ENCODE measurements at regions not wholly inside any gene's neighbourhood (a gene's known extent, or its start where the extent isn't known, plus 50 kb on each side); places are given as distances from the start of the nearest gene placed in this dataset.
A peak's percentile ranks its signal among the peaks of the same experiment; 100 is the strongest.

DNA sequence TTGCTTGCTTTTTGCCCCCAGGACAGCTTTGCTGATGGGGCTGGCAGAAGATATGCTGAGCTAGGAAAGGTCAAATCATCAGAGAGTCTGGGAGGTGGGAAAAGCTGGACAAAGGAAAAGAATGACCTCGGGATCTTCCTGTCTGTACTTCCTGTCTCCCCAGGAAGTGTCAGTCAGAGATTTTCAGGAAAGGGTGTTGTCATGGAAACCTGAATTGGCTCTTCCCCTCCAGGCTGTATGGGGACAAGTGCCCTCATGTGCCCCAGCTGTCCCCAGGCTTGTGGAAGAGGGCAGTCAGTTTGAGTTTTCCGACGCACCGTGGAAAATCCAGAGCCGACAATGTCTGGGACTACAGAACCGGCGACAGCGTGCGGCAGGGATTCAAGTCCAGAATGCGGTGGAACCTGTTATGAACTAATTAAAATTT is 122.7 kb upstream of the ZFHX3 start:
- Histone ChIP-seq H3K9ac (ENCODE audit: low read length) (no peak overlapping the region), H3K4me3 (ENCODE audit: low read length) (no peak overlapping the region), H3K36me3 (ENCODE audit: control insufficient read depth, low read depth, low read length) (no peaks in the 10 kb centered on the region), H3K4me1 (ENCODE audit: control insufficient read depth, low read depth, low read length) (peaks cover 16% of the 10 kb centered on the region), H3K9me3 (ENCODE audit: control insufficient read depth, low read depth, low read length) (no peaks in the 10 kb centered on the region), H3K27me3 (ENCODE audit: control insufficient read depth, insufficient read depth, low read length) (no peaks in the 10 kb centered on the region), H3K27ac (ENCODE audit: low read length) (no peak overlapping the region)

DNA sequence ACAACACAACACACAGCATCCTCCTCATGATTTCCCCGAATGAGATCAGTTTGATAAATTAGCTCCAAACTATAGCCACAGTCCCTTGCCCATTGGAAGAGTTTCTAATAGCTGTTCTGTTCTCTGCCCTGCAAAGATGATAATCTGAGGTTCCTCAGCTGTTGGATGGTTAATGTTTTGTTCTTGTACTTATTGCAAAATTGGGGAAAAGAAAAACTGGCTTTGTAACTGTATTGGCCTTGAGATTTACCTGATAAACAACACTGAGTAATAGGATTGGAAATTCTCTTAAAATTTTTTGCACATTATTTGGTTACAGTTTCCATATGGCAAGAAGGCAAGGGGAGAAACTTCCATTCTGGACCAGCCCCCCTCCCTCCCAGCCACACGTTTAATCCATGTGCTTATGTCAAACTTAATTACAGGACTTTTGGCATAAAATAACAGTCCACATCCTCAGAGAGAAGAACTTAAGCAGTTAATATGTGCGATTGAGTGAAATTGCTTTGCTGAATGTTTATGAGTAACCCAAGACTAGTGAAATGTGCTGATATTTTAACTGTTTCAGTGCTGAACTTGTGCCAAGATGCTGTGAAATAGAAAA is 119.1 kb upstream of the ZFHX3 start:
- Histone ChIP-seq H3K9me3 (ENCODE audit: control insufficient read depth, low read depth, low read length) (no peaks in the 10 kb centered on the region), H3K27me3 (ENCODE audit: control insufficient read depth, insufficient read depth, low read length) (no peaks in the 10 kb centered on the region), H3K4me1 (ENCODE audit: control insufficient read depth, low read depth, low read length) (peaks cover 4% of the 10 kb centered on the region), H3K4me3 (ENCODE audit: low read length) (no peak overlapping the region), H3K36me3 (ENCODE audit: control insufficient read depth, low read depth, low read length) (no peaks in the 10 kb centered on the region), H3K9ac (ENCODE audit: low read length) (no peak overlapping the region), H3K27ac (ENCODE audit: low read length) (no peak overlapping the region)

DNA sequence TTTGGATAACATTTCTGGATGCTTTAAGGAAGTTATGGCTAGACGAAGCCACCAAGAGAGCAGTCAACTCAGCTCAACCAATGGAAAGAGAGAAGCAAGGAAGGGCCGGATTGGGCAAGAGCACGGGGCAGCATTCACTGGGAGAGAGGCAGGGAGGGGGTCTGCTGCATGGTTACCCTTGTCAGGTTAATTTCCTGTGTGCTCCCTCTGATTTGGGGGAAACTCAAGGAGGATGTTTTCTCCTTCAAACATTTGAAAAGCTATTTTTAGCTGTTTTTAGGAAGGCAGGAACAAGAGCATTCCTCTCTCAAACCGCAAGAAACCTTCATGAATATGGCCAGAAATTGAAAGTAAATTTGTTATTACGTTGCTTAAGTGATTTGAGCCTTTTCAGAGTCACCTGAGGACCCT is 118.5 kb upstream of the ZFHX3 start:
- H3K4me3 ChIP-seq (ENCODE audit: low read length) = no peak overlapping the region
- H3K9me3 ChIP-seq (ENCODE audit: control insufficient read depth, low read depth, low read length) = no peaks in the 10 kb centered on the region
- no peaks in the 10 kb centered on the region for H3K27me3 ChIP-seq (ENCODE audit: control insufficient read depth, insufficient read depth, low read length)
- no peak overlapping the region for H3K27ac ChIP-seq (ENCODE audit: low read length)
- peaks cover under 1% of the 10 kb centered on the region for H3K4me1 ChIP-seq (ENCODE audit: control insufficient read depth, low read depth, low read length)
- H3K36me3 ChIP-seq (ENCODE audit: control insufficient read depth, low read depth, low read length) = no peaks in the 10 kb centered on the region
- no peak overlapping the region for H3K9ac ChIP-seq (ENCODE audit: low read length)

DNA sequence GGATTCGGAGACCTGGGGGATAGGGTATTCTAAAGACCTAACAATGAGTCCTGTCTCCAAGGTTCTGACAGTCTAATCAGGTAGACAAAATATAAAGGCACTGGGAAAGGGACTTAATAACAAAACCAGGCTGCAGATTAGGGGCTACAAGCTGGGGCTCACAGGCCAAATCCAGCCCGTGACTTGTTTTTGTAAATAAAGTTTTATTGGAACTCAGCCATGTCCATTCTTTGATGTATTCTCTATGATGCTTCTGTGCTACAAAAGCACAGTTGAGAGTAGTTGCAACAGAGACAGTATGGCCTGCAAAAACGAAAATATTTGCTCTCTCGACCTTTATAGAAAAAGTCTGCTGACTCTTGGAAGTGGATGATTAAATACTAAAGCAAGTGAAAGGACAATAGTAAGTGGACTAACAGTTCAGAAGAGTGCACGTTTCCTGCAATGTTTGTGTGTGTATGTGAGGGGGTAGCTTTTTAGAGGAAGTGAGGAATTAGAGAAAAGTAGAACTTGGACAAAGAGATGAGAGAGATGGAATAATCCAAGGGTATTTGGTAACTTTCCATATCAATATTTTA is 115.4 kb upstream of the ZFHX3 start:
- Histone ChIP-seq H3K36me3 (ENCODE audit: control insufficient read depth, low read depth, low read length) (no peaks in the 10 kb centered on the region), H3K4me3 (ENCODE audit: low read length) (no peak overlapping the region), H3K9ac (ENCODE audit: low read length) (no peak overlapping the region), H3K9me3 (ENCODE audit: control insufficient read depth, low read depth, low read length) (no peaks in the 10 kb centered on the region), H3K4me1 (ENCODE audit: control insufficient read depth, low read depth, low read length) (no peaks in the 10 kb centered on the region), H3K27me3 (ENCODE audit: control insufficient read depth, insufficient read depth, low read length) (no peaks in the 10 kb centered on the region), H3K27ac (ENCODE audit: low read length) (no peak overlapping the region)

DNA sequence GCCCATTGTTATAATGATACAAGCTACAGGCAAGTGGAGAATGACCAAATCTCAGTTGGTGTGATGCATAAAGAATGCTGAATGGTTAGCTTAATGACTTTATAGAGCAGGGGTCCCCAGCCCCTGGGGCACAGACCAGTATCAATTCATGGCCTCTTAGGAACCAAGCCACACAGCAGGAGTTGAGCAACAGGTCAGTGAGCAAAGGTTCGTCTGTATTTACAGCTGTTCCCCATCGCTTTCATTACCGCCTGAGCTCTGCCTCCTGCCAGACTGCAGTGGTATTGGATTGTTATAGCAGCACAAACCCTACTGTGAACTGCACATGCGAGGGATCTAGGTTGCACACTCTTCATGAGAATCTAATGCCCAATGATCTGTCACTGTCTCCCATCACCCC is 114.0 kb upstream of the ZFHX3 start:
- no peaks in the 10 kb centered on the region for H3K36me3 ChIP-seq (ENCODE audit: control insufficient read depth, low read depth, low read length)
- no peak overlapping the region for H3K4me3 ChIP-seq (ENCODE audit: low read length)
- H3K27ac ChIP-seq (ENCODE audit: low read length) = no peak overlapping the region
- no peak overlapping the region for H3K9ac ChIP-seq (ENCODE audit: low read length)
- no peaks in the 10 kb centered on the region for H3K4me1 ChIP-seq (ENCODE audit: control insufficient read depth, low read depth, low read length)
- H3K27me3 ChIP-seq (ENCODE audit: control insufficient read depth, insufficient read depth, low read length) = no peaks in the 10 kb centered on the region
- H3K9me3 ChIP-seq (ENCODE audit: control insufficient read depth, low read depth, low read length) = no peaks in the 10 kb centered on the region

DNA sequence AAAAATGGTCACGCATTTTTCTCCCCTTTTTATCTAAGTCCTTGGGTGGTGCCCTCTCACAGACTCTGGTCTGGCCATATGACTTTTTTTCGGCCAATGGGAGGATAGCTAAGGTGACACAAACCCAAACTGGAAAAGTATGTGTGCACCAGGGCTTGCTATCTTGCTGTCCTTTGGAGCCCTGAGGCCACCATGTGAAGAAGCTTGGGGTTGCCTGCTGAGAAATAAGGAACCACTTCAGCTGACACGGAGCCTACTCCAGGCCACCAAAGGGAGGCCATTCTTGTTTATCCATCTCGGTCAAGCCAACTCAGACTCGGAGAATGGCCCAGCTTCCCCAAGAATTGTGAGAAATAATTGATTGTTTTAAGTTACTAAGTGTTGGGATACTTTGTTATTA is 111.4 kb upstream of the ZFHX3 start:
- Histone ChIP-seq H3K4me3 (ENCODE audit: low read length) (no peak overlapping the region), H3K36me3 (ENCODE audit: control insufficient read depth, low read depth, low read length) (no peaks in the 10 kb centered on the region), H3K27ac (ENCODE audit: low read length) (no peak overlapping the region), H3K9ac (ENCODE audit: low read length) (no peak overlapping the region), H3K4me1 (ENCODE audit: control insufficient read depth, low read depth, low read length) (no peaks in the 10 kb centered on the region), H3K27me3 (ENCODE audit: control insufficient read depth, insufficient read depth, low read length) (no peaks in the 10 kb centered on the region), H3K9me3 (ENCODE audit: control insufficient read depth, low read depth, low read length) (no peaks in the 10 kb centered on the region)

DNA sequence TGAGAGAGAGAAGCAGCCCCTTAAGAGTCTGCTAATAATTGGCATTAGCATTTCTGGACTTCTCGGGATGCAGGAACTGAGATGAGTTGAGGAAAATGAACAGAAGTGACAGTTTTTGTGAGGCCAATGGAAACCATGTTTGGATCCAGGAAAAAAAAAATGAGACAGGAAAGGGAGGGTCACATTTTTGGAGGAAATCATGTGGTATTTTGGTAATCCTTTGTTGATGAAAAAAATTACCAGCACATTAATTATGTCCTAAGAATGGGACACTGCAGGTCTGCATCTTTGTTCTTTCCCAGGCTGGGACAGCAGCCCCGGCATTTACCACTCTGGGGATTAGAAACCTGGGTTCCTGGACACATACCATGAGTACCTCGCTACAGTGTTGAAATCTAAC is 109.9 kb upstream of the ZFHX3 start:
- H3K4me3 ChIP-seq (ENCODE audit: low read length) = no peak overlapping the region
- no peak overlapping the region for H3K27ac ChIP-seq (ENCODE audit: low read length)
- no peaks in the 10 kb centered on the region for H3K9me3 ChIP-seq (ENCODE audit: control insufficient read depth, low read depth, low read length)
- H3K9ac ChIP-seq (ENCODE audit: low read length) = no peak overlapping the region
- peaks cover 5% of the 10 kb centered on the region for H3K4me1 ChIP-seq (ENCODE audit: control insufficient read depth, low read depth, low read length)
- no peaks in the 10 kb centered on the region for H3K27me3 ChIP-seq (ENCODE audit: control insufficient read depth, insufficient read depth, low read length)
- H3K36me3 ChIP-seq (ENCODE audit: control insufficient read depth, low read depth, low read length) = no peaks in the 10 kb centered on the region

DNA sequence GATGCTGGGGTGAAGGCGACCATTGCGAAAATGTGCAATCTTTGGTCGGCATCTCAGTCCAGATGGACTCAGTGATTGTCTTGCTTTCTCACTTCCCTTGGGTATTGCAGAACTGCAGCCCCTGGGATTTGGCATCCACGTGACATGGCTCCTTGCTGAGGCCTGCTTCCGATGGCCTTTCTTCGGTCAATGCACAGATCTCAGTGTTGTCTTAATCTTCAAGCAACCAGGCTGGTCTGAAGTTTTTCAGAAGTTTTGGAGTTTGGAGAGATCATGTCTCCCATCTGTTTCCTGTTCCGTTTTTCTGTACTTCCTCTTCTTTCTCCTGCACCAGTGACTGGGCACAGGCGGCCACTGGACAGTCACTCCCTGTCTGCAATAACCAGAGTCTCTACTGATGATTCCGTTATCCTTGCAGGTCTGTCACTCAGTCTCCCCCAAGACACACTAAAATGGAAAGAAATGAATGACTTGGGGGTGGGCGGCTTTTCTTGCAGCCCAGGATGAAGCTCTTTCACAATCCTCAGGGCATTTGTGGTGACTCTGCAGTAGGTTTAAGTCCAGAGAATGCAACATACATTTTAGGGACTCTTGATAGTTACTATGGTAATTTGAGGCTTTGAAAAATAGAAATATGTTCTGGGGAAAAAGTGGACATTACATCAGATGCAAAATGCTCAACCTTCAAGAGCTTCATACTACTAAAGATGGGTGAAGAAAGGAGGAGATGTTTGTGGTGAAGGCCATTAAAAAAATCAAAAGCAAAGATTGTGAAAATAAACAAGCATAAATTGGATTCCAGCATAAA is 106.3 kb upstream of the ZFHX3 start:
- Histone ChIP-seq H3K9me3 (ENCODE audit: control insufficient read depth, low read depth, low read length) (no peaks in the 10 kb centered on the region), H3K27me3 (ENCODE audit: control insufficient read depth, insufficient read depth, low read length) (no peaks in the 10 kb centered on the region), H3K27ac (ENCODE audit: low read length) (no peak overlapping the region), H3K4me1 (ENCODE audit: control insufficient read depth, low read depth, low read length) (peaks cover 19% of the 10 kb centered on the region), H3K9ac (ENCODE audit: low read length) (no peak overlapping the region), H3K4me3 (ENCODE audit: low read length) (no peak overlapping the region), H3K36me3 (ENCODE audit: control insufficient read depth, low read depth, low read length) (no peaks in the 10 kb centered on the region)

DNA sequence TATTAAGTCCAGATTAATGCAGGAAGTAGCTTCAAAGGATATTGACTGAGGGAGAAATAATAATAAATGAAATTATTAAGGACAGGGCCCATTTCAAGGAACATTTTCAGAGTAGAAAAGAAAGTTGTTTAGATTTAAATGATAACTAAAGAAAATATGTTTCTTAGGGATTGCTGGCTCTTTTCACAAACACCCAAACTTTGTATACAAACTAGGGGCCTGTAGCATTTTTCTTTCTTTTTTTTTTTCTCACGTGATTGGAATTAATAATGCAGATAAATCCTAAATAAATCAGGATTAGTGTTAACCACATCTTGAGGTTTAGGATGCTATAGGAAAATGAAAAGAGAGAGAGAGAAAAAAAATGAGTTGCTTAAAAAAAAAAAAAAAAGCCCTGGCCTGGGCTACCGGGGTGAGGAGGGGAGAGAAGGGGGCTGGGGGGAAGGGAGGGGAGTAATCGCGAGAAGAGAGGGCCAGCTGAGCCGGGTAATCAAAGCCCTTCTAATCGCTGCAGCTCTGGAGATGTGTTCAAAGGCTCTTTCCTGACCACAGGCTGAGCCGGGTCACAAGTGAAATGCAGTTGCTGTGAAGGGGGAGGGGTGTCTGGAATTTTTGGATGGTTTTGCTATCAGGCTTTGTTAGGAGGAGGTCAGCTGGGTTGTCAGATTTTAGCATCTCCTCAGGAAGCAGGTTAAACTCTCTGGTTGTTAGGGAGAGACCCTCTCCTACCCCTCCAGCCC is 104.6 kb upstream of the ZFHX3 start:
- H3K27me3 ChIP-seq (ENCODE audit: control insufficient read depth, insufficient read depth, low read length) = no peaks in the 10 kb centered on the region
- H3K9ac ChIP-seq (ENCODE audit: low read length) = no peak overlapping the region

DNA sequence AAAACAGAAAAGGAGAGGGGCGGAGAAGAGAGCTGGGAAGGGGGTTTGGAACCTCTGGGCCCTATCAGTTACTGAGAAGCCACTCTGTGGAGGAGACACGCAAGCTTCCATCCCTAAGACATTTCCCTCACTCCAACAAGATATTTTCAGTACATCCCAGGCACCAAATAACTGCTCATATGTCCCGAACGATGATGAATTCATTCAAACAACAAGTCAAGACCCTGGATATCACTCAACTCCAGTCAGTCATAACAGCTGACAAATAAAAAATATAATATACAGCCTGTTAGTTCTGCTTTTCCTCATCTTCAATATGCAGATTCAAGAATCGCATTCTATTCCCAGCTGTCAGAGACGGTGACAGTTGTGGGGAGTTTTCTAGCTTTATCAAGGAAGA is 104.0 kb upstream of the ZFHX3 start:
- Histone ChIP-seq H3K36me3 (ENCODE audit: control insufficient read depth, low read depth, low read length) (no peaks in the 10 kb centered on the region), H3K4me1 (ENCODE audit: control insufficient read depth, low read depth, low read length) (peaks cover 19% of the 10 kb centered on the region), H3K4me3 (ENCODE audit: low read length) (no peak overlapping the region), H3K9me3 (ENCODE audit: control insufficient read depth, low read depth, low read length) (no peaks in the 10 kb centered on the region), H3K27ac (ENCODE audit: low read length) (no peak overlapping the region), H3K9ac (ENCODE audit: low read length) (no peak overlapping the region), H3K27me3 (ENCODE audit: control insufficient read depth, insufficient read depth, low read length) (no peaks in the 10 kb centered on the region)

More for the DNA sequence above, 104.6 kb upstream of the ZFHX3 start:
- Histone ChIP-seq H3K4me1 (ENCODE audit: control insufficient read depth, low read depth, low read length) (peaks cover 19% of the 10 kb centered on the region), H3K4me3 (ENCODE audit: low read length) (peak overlapping the region; percentile 21), H3K36me3 (ENCODE audit: control insufficient read depth, low read depth, low read length) (no peaks in the 10 kb centered on the region), H3K27ac (ENCODE audit: low read length) (no peak overlapping the region), H3K9me3 (ENCODE audit: control insufficient read depth, low read depth, low read length) (no peaks in the 10 kb centered on the region)

DNA sequence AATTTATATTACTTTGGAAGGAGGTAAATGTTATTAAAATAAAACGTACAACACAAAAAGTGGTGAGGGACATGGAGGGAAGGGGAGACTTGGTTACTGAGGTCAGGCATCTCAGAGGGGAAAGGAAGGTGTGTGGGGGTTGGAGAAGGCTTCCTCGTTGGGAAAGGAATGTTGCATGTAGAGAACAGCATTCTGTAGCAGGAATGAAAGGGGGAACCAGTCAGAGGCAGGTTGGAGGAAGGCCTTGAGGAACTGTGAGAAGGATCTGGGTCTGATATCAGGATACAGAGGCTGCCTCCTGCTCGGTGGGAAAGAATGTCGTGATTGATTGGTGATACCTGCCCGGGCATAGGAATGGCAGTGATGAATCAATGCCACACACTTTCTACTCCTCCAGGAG is 103.3 kb upstream of the ZFHX3 start:
- Histone ChIP-seq H3K36me3 (ENCODE audit: control insufficient read depth, low read depth, low read length) (no peaks in the 10 kb centered on the region), H3K4me3 (ENCODE audit: low read length) (no peak overlapping the region), H3K9ac (ENCODE audit: low read length) (no peak overlapping the region), H3K27ac (ENCODE audit: low read length) (no peak overlapping the region), H3K4me1 (ENCODE audit: control insufficient read depth, low read depth, low read length) (peaks cover 19% of the 10 kb centered on the region), H3K9me3 (ENCODE audit: control insufficient read depth, low read depth, low read length) (no peaks in the 10 kb centered on the region), H3K27me3 (ENCODE audit: control insufficient read depth, insufficient read depth, low read length) (no peaks in the 10 kb centered on the region)

Data from iPS-18a (cell line).